PC-3 (cell line): ENCODE measurements at regions not wholly inside any gene's neighbourhood (a gene's known extent, or its start where the extent isn't known, plus 50 kb on each side); places are given as distances from the start of the nearest gene placed in this dataset.
"Not testable (repeated sequence)": the region's sequence is repeated elsewhere in the genome, so short reads cannot be mapped to it uniquely, and the experiment has no call there.

Source experiments
- ATAC-seq: fragments of 200-7000 bp; cut with Tn5 transposase; 2 replicates; pipeline ENCODE4 v1.9.1; 2020; ENCODE audit warnings: mild to moderate bottlenecking, moderate library complexity
- BruUV-seq: library from RNA; stranded (reverse); fragments of 400-500 nt; replicated peaks from 2 replicates; lab custom pipeline; 2021; lab: Mats Ljungman, UMichigan
- CTCF ChIA-PET: fragments of 300-600 bp; sonication (Branson Sonifier 250); formaldehyde crosslinking; loops from one replicate; lab custom pipeline; 2022; ENCODE audit warnings: antibody characterized with exemption; lab: Charles Lee
- POLR2A ChIA-PET: fragments of 300-600 bp; sonication (Branson Sonifier 250); formaldehyde crosslinking; loops from one replicate; lab custom pipeline; 2022; ENCODE audit warnings: antibody characterized with exemption; ENCODE audit not compliant: unreplicated experiment; lab: Charles Lee
- DNase-seq: peaks from one replicate; pipeline ENCODE4 v3.0.0-alpha.2; 2015
- H2AFZ ChIP-seq: fragments of 300-600 bp; sonication (generic); 2 replicates; pipeline ENCODE4 v1.6.0; 2016; ENCODE audit warnings: antibody characterized with exemption, low read length
- H3F3A ChIP-seq: fragments of 300-600 bp; sonication (generic); one replicate; pipeline ENCODE4 v1.6.0; 2017; ENCODE audit warnings: antibody characterized with exemption, low read length, control low read depth, mild to moderate bottlenecking; ENCODE audit not compliant: unreplicated experiment
- H3K27ac ChIP-seq: fragments of 300-600 bp; sonication (generic); 2 replicates; pipeline ENCODE4 v1.5.1; 2016; ENCODE audit warnings: mild to moderate bottlenecking, low read length
- H3K27me3 ChIP-seq: fragments of 300-600 bp; sonication (generic); 2 replicates; pipeline ENCODE4 v1.6.1; 2016; ENCODE audit warnings: low read length, mixed read lengths
- H3K36me3 ChIP-seq: fragments of 300-600 bp; sonication (generic); 2 replicates; pipeline ENCODE4 v1.6.1; 2016; ENCODE audit warnings: low read depth, mixed run types, low read length, mixed read lengths
- H3K4me1 ChIP-seq: fragments of 300-600 bp; sonication (generic); 2 replicates; pipeline ENCODE4 v1.5.1; 2016; ENCODE audit warnings: low read length; ENCODE audit not compliant: insufficient read depth
- H3K4me2 ChIP-seq: fragments of 300-600 bp; sonication (generic); 2 replicates; pipeline ENCODE4 v1.6.0; 2016; ENCODE audit warnings: low read length
- H3K4me3 ChIP-seq: fragments of 300-600 bp; sonication (generic); 2 replicates; pipeline ENCODE4 v1.5.1; 2016; ENCODE audit warnings: mild to moderate bottlenecking, low read length, mixed read lengths
- H3K79me2 ChIP-seq: fragments of 300-600 bp; sonication (generic); 2 replicates; pipeline ENCODE4 v1.6.1; 2017; ENCODE audit warnings: low read length, mixed read lengths
- H3K9ac ChIP-seq: fragments of 300-600 bp; sonication (generic); 2 replicates; pipeline ENCODE4 v1.6.0; 2016; ENCODE audit warnings: mild to moderate bottlenecking, low read length
- H3K9me2 ChIP-seq: fragments of 300-600 bp; sonication (generic); replicated peaks from 2 replicates; pipeline ENCODE4 v1.6.1; 2016; ENCODE audit warnings: mixed run types, low read length, mixed read lengths
- H3K9me3 ChIP-seq: fragments of 300-600 bp; sonication (generic); 2 replicates; pipeline ENCODE4 v1.6.1; 2016; ENCODE audit warnings: low read length, mixed read lengths
- H4K20me1 ChIP-seq: fragments of 300-600 bp; sonication (generic); 2 replicates; pipeline ENCODE4 v1.6.1; 2016; ENCODE audit warnings: low read length, mixed read lengths
- CTCF ChIP-seq: fragments of 300-600 bp; sonication (generic); conservative IDR thresholded peaks from 2 replicates; pipeline ENCODE4 v1.5.1; 2017; ENCODE audit warnings: antibody characterized with exemption, low read depth, mild to moderate bottlenecking, low read length
- EZH2 ChIP-seq: fragments of 300-600 bp; sonication (generic); IDR thresholded peaks from one replicate; pipeline ENCODE4 v1.6.1; 2017; ENCODE audit warnings: antibody characterized with exemption, mild to moderate bottlenecking, low read length; ENCODE audit not compliant: unreplicated experiment
- EZH2phosphoT487 ChIP-seq: fragments of 300-600 bp; sonication (generic); IDR thresholded peaks from 2 replicates; pipeline ENCODE4 v1.6.1; 2018; ENCODE audit warnings: mild to moderate bottlenecking, antibody characterized with exemption, low read length, borderline replicate concordance
- intact Hi-C: fragments of 100-400 bp; cut with micrococcal nuclease; formaldehyde crosslinking; loops from 2 replicates; pipeline ENCODE4 v1.9.0; 2023

GRCh38 chr2:23050388-23050787, 334.6 kb upstream of the KLHL29 start:
- intact Hi-C loops = no loop called here
- Histone ChIP-seq H3K4me3 (no peak overlapping the region), H3K79me2 (no peaks in the 10 kb centered on the region), H3K4me1 (no peaks in the 10 kb centered on the region), H3K27me3 (no peaks in the 10 kb centered on the region), H3K4me2 (no peak overlapping the region), H3K36me3 (no peaks in the 10 kb centered on the region), H3F3A (no peaks in the 10 kb centered on the region), H3K9ac (no peak overlapping the region), H2AFZ (no peak overlapping the region), H3K9me2 (no peaks in the 10 kb centered on the region), H3K27ac (no peak overlapping the region), H4K20me1 (no peaks in the 10 kb centered on the region), H3K9me3 (no peaks in the 10 kb centered on the region)
- CTCF ChIA-PET = no interaction called here
- DNase-seq (no peak), ATAC-seq (no peak)
- POLR2A ChIA-PET = no interaction called here
- BruUV-seq = no TSS peak
- TF ChIP-seq EZH2phosphoT487 = no peak
- no peak for TF ChIP-seq CTCF
- no peak for TF ChIP-seq EZH2

- H3F3A ChIP-seq = no peaks in the 10 kb centered on the region
- CTCF ChIA-PET = no interaction called here
- H3K9me3 ChIP-seq = no peaks in the 10 kb centered on the region
- no peak overlapping the region for H3K9ac ChIP-seq
- no peaks in the 10 kb centered on the region for H4K20me1 ChIP-seq
- H2AFZ ChIP-seq = no peak overlapping the region
- TF ChIP-seq EZH2 (no peak), EZH2phosphoT487 (no peak), CTCF (no peak)
- intact Hi-C loops = no loop called here
- no peaks in the 10 kb centered on the region for H3K79me2 ChIP-seq
- H3K27ac ChIP-seq = no peak overlapping the region
- H3K27me3 ChIP-seq = 0 out of 2 replicates have a peak, but pooled peaks cover 5% of the 10 kb centered on the region
- no peaks in the 10 kb centered on the region for H3K36me3 ChIP-seq
- no peak overlapping the region for H3K4me3 ChIP-seq
- H3K9me2 ChIP-seq = no peaks in the 10 kb centered on the region
- H3K4me1 ChIP-seq = no peaks in the 10 kb centered on the region
- DNase-seq (no peak), ATAC-seq (no peak)
- no peak overlapping the region for H3K4me2 ChIP-seq
- no TSS peak for BruUV-seq
- POLR2A ChIA-PET = no interaction called here
Observed at GRCh38 chr2:23053601-23054000, 331.4 kb upstream of the KLHL29 start.

GRCh38 chr2:23055251-23055650, 329.7 kb upstream of the KLHL29 start:
- H3K4me3 ChIP-seq = no peak overlapping the region
- H4K20me1 ChIP-seq = no peaks in the 10 kb centered on the region
- no peak overlapping the region for H3K9ac ChIP-seq
- DNase-seq (no peak), ATAC-seq (no peak)
- no peaks in the 10 kb centered on the region for H3K9me3 ChIP-seq
- CTCF ChIA-PET = no interaction called here
- no peaks in the 10 kb centered on the region for H3K79me2 ChIP-seq
- no peak overlapping the region for H3K4me2 ChIP-seq
- no peak overlapping the region for H3K27ac ChIP-seq
- 0 out of 2 replicates have a peak, but pooled peaks cover 6% of the 10 kb centered on the region for H3K27me3 ChIP-seq
- POLR2A ChIA-PET = no interaction called here
- no peaks in the 10 kb centered on the region for H3K4me1 ChIP-seq
- TF ChIP-seq CTCF (no peak), EZH2phosphoT487 (no peak), EZH2 (no peak)
- no peaks in the 10 kb centered on the region for H3F3A ChIP-seq
- BruUV-seq = no TSS peak
- H3K9me2 ChIP-seq = no peaks in the 10 kb centered on the region
- H2AFZ ChIP-seq = no peak overlapping the region
- intact Hi-C loops = no loop called here
- H3K36me3 ChIP-seq = no peaks in the 10 kb centered on the region

GRCh38 chr2:23056846-23057245, 328.1 kb upstream of the KLHL29 start:
- H3K27ac ChIP-seq, H3K4me3 ChIP-seq, BruUV-seq, H4K20me1 ChIP-seq, H3K27me3 ChIP-seq, POLR2A ChIA-PET, H3K79me2 ChIP-seq, intact Hi-C loops, H3F3A ChIP-seq, H3K4me1 ChIP-seq, H3K9me3 ChIP-seq, CTCF ChIA-PET, H3K36me3 ChIP-seq, H2AFZ ChIP-seq, H3K4me2 ChIP-seq, H3K9me2 ChIP-seq, H3K9ac ChIP-seq, ATAC-seq: not testable (repeated sequence)
- DNase-seq = peak; percentile 4
